Calu3 (cell line): ENCODE measurements at regions not wholly inside any gene's neighbourhood (a gene's known extent, or its start where the extent isn't known, plus 50 kb on each side); places are given as distances from the start of the nearest gene placed in this dataset.
"Not testable (repeated sequence)": the region's sequence is repeated elsewhere in the genome, so short reads cannot be mapped to it uniquely, and the experiment has no call there.

ENCODE experiments used
- BruUV-seq: library from RNA; stranded (reverse); fragments of 400-500 nt; replicated peaks from 2 replicates; lab custom pipeline; 2021; lab: Mats Ljungman, UMichigan
- CTCF ChIA-PET: fragments of 300-600 bp; sonication (Branson Sonifier 250); formaldehyde crosslinking; loops from one replicate; lab custom pipeline; 2022; ENCODE audit warnings: antibody characterized with exemption; lab: Charles Lee
- DNase-seq: peaks from one replicate; pipeline ENCODE4 v3.0.0; 2022
- H3K27ac Mint-ChIP-seq: one replicate; pipeline ENCODE4 v1.8.0; 2022; ENCODE audit warnings: mixed read lengths; ENCODE audit not compliant: unreplicated experiment
- H3K27me3 Mint-ChIP-seq: one replicate; pipeline ENCODE4 v1.8.0; 2022; ENCODE audit warnings: mixed read lengths; ENCODE audit not compliant: unreplicated experiment
- H3K36me3 Mint-ChIP-seq: one replicate; pipeline ENCODE4 v1.8.0; 2022; ENCODE audit warnings: mild to moderate bottlenecking, moderate library complexity, mixed read lengths; ENCODE audit not compliant: insufficient read depth, unreplicated experiment
- H3K4me1 Mint-ChIP-seq: one replicate; pipeline ENCODE4 v1.8.0; 2022; ENCODE audit warnings: mild to moderate bottlenecking, low read depth, mixed read lengths; ENCODE audit not compliant: unreplicated experiment
- H3K4me3 Mint-ChIP-seq: one replicate; pipeline ENCODE4 v1.8.0; 2022; ENCODE audit warnings: mild to moderate bottlenecking, low read depth, moderate library complexity, mixed read lengths; ENCODE audit not compliant: unreplicated experiment
- H3K9me3 Mint-ChIP-seq: one replicate; pipeline ENCODE4 v1.8.0; 2022; ENCODE audit warnings: low read depth, mixed read lengths; ENCODE audit not compliant: unreplicated experiment
- intact Hi-C: fragments of 100-400 bp; cut with micrococcal nuclease; formaldehyde crosslinking; loops from one replicate; pipeline ENCODE4 v1.10.0; 2022; ENCODE audit not compliant: unreplicated experiment
- TF ChIP-seq, protein P1 (sequence below): fragments of 200-600 bp; IDR thresholded peaks from one replicate; pipeline ENCODE4 v1.8.0; 2022; ENCODE audit warnings: antibody characterized with exemption; ENCODE audit not compliant: unreplicated experiment

DNA sequence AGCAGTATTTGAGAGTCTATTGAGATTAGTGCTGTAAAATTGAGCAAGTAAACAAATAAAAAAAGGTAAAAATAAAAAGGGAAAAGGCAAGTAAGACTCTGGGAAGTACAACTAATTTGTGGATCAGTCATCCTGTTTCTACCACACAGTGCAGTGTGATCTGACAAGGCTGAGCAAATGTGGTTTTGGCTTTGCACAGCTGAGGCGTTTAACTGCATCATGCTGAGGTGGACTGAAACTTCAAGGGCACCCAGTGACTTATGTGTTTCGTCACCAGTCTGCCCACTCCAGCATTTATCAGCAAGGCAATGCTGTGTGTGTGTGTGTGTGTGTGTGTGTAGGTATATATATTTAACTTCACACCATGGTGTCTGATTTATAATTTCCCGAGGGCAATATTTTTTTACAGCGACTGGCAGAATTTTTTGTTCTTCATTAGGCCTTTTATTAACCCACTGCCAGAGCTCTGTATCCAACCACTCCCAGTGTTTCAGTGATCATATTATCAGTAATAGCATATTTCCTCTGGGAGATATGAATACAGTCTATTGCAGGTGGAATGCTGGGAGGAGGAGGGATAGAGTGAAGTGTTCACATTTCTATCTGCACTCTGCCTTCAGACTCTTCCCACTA lies 131.5 kb upstream of the SATB1 start:
- BruUV-seq: no TSS peak
- TF ChIP-seq, protein P1, sequence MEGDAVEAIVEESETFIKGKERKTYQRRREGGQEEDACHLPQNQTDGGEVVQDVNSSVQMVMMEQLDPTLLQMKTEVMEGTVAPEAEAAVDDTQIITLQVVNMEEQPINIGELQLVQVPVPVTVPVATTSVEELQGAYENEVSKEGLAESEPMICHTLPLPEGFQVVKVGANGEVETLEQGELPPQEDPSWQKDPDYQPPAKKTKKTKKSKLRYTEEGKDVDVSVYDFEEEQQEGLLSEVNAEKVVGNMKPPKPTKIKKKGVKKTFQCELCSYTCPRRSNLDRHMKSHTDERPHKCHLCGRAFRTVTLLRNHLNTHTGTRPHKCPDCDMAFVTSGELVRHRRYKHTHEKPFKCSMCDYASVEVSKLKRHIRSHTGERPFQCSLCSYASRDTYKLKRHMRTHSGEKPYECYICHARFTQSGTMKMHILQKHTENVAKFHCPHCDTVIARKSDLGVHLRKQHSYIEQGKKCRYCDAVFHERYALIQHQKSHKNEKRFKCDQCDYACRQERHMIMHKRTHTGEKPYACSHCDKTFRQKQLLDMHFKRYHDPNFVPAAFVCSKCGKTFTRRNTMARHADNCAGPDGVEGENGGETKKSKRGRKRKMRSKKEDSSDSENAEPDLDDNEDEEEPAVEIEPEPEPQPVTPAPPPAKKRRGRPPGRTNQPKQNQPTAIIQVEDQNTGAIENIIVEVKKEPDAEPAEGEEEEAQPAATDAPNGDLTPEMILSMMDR: no peak
- Mint-ChIP-seq H3K27ac (no peak overlapping the region), H3K9me3 (no peaks in the 10 kb centered on the region), H3K4me3 (no peak overlapping the region), H3K4me1 (peaks cover 11% of the 10 kb centered on the region), H3K36me3 (no peaks in the 10 kb centered on the region), H3K27me3 (no peaks in the 10 kb centered on the region)
- CTCF ChIA-PET: no interaction called here
- no peak for DNase-seq
- intact Hi-C loops: no loop called here

DNA sequence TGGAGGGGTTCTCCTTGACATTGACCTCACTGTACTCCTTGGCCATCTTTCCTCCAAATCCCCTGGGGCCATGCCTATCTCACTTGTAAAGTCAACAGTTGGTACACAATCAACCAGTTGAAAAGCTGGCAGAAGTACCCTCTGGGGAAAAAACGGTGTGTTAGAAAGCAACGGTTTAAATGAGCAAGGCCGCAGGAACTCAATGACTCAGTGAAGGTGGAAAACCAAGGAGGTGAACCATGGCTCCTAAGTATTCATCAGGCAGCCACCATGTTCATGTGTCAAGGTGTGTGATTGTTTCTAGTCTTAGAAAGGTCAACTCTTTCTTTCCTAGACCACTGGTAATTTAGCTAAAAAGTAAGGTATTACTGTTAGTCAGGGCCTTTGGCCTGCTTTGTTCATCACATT lies 130.9 kb upstream of the SATB1 start:
- CTCF ChIA-PET: no interaction called here
- BruUV-seq: no TSS peak
- DNase-seq: no peak
- intact Hi-C loops: no loop called here
- TF ChIP-seq, protein P1: no peak
- peaks cover 11% of the 10 kb centered on the region for H3K4me1 Mint-ChIP-seq
- H3K4me3 Mint-ChIP-seq: no peak overlapping the region
- no peaks in the 10 kb centered on the region for H3K27me3 Mint-ChIP-seq
- H3K36me3 Mint-ChIP-seq: no peaks in the 10 kb centered on the region
- no peak overlapping the region for H3K27ac Mint-ChIP-seq
- no peaks in the 10 kb centered on the region for H3K9me3 Mint-ChIP-seq

DNA sequence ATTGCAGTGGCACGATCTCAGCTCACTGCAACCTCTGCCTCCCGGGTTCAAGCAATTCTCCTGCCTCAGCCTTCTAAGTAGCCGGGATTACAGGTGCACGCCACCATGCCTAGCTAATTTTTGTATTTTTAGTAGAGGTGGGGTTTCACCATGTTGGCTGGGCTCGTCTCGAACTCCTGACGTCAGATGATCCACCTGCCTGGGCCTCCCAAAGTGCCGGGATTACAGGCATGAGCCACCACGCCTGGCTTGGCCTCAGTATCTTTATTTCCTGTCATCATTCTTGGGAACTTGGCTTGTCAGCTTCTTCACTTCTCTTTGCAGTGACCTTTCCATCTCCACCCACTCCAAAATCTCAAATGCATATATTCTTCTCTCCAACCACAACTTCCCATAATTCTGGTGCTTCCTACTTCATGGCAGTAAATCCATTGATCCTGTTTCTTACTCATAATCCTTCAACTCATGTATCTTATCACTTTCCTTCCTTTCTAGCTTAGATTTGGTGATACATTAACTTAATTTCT lies 127.5 kb upstream of the SATB1 start:
- H3K27me3 Mint-ChIP-seq, H3K9me3 Mint-ChIP-seq, BruUV-seq, CTCF ChIA-PET, H3K36me3 Mint-ChIP-seq, H3K4me3 Mint-ChIP-seq, DNase-seq, H3K4me1 Mint-ChIP-seq, H3K27ac Mint-ChIP-seq, intact Hi-C loops: not testable (repeated sequence)

DNA sequence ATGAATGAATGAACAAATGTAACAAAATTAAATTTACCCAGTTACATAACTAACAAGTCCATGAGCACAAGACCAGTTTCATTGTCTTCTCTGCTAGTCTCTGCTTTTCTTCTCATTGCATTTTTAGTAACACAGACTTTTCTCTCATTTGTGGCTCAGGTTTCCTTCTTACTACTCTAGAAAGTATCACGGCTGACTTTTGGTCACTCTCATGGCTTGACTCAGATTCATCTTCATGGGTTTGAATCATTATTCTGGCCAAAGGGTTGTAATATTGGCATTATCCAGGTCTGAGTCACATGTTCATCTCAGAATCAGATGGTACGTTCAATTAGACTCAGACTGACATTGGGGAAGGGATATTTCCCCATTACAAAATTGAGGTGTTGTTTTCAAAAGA lies 121.5 kb upstream of the SATB1 start:
- TF ChIP-seq, protein P1: no peak
- H3K27ac Mint-ChIP-seq: no peak overlapping the region
- intact Hi-C loops: no loop called here
- BruUV-seq: no TSS peak
- H3K4me3 Mint-ChIP-seq: no peak overlapping the region
- DNase-seq: no peak
- no peaks in the 10 kb centered on the region for H3K27me3 Mint-ChIP-seq
- H3K4me1 Mint-ChIP-seq: no peaks in the 10 kb centered on the region
- CTCF ChIA-PET: no interaction called here
- H3K36me3 Mint-ChIP-seq: no peaks in the 10 kb centered on the region
- H3K9me3 Mint-ChIP-seq: peaks cover 5% of the 10 kb centered on the region

DNA sequence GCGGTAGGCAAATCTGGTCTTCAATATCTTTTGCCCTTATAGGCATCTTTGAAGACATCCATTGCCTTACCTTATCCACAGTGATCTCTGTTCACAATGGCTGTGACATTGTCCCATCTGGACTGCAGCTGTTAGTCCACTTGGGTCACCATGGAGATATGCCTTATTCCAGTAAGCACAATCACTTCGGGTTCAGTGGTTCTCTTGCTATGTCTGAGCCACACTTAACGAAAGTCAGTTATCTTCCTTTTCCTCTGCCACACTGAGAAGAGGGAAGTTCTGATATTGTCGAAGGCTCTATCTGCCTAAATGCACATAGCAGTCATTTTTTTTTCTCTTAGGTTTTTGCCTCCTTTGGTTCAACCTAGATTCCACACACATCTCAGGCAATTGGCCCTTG lies 119.0 kb upstream of the SATB1 start:
- no peaks in the 10 kb centered on the region for H3K36me3 Mint-ChIP-seq
- intact Hi-C loops: no loop called here
- no peak overlapping the region for H3K4me3 Mint-ChIP-seq
- CTCF ChIA-PET: no interaction called here
- H3K27me3 Mint-ChIP-seq: no peaks in the 10 kb centered on the region
- TF ChIP-seq, protein P1: no peak
- no peak overlapping the region for H3K27ac Mint-ChIP-seq
- BruUV-seq: no TSS peak
- DNase-seq: no peak
- no peaks in the 10 kb centered on the region for H3K4me1 Mint-ChIP-seq
- peaks cover 5% of the 10 kb centered on the region for H3K9me3 Mint-ChIP-seq
